ENCODE measurements at regions not wholly inside any gene's neighbourhood (a gene's known extent, or its start where the extent isn't known, plus 50 kb on each side); places are given as distances from the start of the nearest gene placed in this dataset.
"Not testable (repeated sequence)": the region's sequence is repeated elsewhere in the genome, so short reads cannot be mapped to it uniquely, and the experiment has no call there.

DNA sequence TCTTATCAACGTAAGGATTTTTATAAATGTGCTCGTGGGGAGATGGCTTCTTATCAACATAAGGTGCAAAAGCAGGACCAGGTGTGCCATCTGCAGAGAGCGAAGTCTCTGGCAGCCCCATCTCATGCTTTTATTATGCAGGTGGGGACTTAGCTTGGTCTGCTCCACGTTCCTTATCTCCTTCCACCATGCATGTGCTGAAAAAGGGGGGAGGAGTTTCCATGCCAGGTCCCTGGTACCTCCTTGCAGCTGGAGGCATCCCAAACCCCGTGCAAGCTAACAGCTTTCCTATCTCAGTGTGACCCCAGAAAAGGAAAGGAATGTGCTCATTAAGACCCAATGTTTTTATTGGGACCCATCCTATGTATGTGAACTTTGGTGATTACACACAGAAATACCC lies 608.5 kb downstream of the TMEM121 start:
- Histone ChIP-seq H3K4me1 (ENCODE audit: insufficient read depth, low read length) (peaks cover under 1% of the 10 kb centered on the region), H3K9me3 (ENCODE audit: low read depth, low read length) (no peaks in the 10 kb centered on the region), H3K27me3 (ENCODE audit: insufficient read depth, low read length) (no peaks in the 10 kb centered on the region), H3K4me3 (ENCODE audit: low read length) (no peak overlapping the region)

DNA sequence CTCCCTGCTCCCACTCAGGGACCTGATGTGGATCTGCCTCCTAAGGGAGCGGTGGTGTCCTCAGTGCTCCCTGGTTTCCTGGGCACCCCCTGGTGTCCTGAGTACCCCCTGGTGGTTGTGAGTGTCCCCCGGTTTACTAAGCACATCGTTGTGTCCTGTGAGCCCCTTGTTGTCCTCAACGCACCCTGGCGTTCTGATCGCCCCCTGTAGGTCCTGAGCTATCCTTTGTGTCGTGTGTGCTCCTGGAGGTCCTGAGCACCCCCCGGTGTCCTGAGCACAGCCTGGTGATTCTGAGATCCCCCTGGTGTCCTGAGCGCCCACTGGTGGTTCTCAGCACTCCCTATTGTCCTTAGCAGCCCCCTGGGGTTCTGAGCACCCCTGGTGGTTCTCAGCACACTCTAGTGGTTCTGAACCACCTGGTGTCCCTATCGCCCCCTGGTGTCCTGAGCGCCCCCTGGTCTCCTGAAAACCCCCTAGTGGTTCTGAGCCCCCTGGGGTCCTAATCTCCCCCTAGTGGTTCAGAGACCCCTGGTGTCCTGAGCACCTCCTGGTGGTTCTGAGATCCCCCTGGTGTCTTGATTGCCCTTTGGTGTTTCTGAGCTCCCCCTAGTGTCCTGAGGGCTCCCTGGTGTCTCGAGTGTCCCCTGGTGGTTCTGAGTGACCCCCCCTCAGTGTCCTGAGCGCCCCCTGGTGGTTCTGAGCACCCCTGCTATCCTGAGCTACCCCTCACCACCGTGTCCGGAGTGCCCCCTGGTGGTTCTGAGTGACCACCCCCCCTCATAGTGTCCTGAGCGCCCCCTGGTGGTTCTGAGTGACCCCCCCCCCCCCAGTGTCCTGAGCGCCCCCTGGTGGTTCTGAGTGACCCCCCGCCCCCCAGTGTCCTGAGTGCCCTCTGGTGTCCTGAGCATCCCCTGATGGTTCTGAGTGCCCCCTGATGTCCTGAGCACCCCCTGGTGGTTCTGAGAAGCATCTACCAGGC lies 615.1 kb downstream of the TMEM121 start:
- H3K27me3 ChIP-seq (ENCODE audit: insufficient read depth, low read length), result no peaks in the 10 kb centered on the region

DNA sequence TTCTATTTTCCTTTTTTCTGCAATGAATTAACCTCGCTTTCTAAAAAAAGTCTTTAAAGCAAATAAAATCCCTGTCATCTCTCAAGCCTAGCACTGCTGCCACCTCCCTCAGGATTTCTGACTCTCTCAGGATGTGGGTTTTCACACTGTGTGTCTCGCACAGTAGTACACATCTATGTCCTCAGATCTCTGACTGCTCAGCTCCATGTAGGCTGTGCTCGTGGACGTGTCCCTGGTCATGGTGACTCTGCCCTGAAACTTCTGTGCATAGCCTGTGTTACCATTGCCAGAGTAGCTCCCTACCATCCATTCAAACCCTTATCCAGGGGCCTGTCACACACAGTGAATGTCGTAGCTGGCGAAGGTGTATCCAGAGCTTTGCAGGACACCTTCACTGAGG lies 619.3 kb downstream of the TMEM121 start:
- not testable (repeated sequence) for H3K4me1 ChIP-seq (ENCODE audit: insufficient read depth, low read length); H3K4me3 ChIP-seq (ENCODE audit: low read length); H3K9me3 ChIP-seq (ENCODE audit: low read depth, low read length)

More for the DNA sequence above, 615.1 kb downstream of the TMEM121 start:
- H3K4me3 ChIP-seq (ENCODE audit: low read length), result no peak overlapping the region
- H3K9me3 ChIP-seq (ENCODE audit: low read depth, low read length), result no peaks in the 10 kb centered on the region
- H3K4me1 ChIP-seq (ENCODE audit: insufficient read depth, low read length), result no peaks in the 10 kb centered on the region

DNA sequence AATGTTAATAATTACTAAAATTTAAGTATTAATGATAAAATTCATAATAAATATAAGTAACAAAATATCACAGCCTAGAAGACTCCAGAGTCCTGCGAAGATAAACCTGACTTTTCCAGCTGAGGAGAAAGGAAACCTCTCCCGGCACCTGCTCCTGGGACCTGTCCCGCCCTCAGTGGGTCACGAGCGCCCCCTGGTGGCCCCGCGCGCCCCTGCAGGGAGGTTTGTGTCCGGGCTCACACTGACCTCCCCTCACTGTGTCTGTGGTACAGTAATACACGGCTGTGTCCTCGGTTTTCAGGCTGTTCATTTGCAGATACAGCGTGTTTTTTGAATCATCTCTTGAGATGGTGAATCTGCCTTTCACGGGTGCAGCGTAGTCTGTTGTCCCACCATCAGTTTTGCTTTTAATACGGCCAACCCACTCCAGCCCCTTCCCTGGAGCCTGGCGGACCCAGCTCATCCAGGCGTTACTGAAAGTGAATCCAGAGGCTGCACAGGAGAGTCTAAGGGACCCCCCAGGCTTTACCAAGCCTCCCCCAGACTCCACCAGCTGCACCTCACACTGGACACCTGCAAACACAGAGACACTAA lies 627.1 kb downstream of the TMEM121 start:
- not testable (repeated sequence) for H3K4me3 ChIP-seq (ENCODE audit: low read length)

More for the DNA sequence above, 619.3 kb downstream of the TMEM121 start:
- not testable (repeated sequence) for H3K27me3 ChIP-seq (ENCODE audit: insufficient read depth, low read length)

DNA sequence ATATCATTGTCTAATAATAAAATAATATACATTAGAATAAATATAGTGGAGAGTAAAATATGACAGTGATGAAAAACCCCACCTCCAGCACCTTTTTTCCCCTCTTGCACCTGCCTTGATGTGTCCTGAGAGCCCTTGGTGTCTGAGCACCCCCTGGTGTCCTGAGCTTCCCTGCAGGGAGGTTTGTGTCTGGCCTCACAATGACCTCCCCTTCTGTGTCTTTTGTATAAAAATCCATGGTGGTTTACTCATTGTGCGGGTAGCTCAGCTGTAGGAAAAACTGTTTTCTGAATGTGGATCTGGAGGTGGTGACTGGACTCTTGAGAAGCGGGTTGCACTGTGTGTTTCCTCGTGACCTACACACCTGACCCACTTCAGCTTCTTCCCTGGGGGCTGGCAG lies 636.9 kb downstream of the TMEM121 start:
- H3K4me3 ChIP-seq (ENCODE audit: low read length), result no peak overlapping the region
- no peaks in the 10 kb centered on the region for H3K9me3 ChIP-seq (ENCODE audit: low read depth, low read length)
- H3K4me1 ChIP-seq (ENCODE audit: insufficient read depth, low read length), result peaks cover 3% of the 10 kb centered on the region
- no peaks in the 10 kb centered on the region for H3K27me3 ChIP-seq (ENCODE audit: insufficient read depth, low read length)

More for the DNA sequence above, 627.1 kb downstream of the TMEM121 start:
- H3K9me3 ChIP-seq (ENCODE audit: low read depth, low read length); H3K27me3 ChIP-seq (ENCODE audit: insufficient read depth, low read length); H3K4me1 ChIP-seq (ENCODE audit: insufficient read depth, low read length): not testable (repeated sequence)

DNA sequence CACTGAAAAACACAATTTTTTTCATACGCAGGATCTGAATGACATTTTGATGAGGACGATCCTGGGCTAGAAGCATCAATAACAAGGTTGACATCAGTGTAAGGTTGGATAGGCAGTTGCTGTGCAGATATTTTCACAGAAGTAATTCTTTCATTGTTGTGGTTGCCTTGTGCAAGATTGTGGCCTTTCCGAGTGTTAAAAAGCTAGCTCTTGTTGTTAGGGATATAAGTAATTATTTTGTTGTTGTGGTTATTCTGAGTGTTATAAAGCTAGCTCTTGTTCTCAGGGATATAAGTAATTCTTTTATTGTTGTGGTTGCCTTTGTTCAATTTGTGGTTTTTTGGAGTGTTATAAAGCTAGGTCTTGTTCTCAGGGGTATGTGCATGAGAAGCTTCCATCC lies 637.4 kb downstream of the TMEM121 start:
- not testable (repeated sequence) for H3K4me3 ChIP-seq (ENCODE audit: low read length); H3K9me3 ChIP-seq (ENCODE audit: low read depth, low read length); H3K27me3 ChIP-seq (ENCODE audit: insufficient read depth, low read length); H3K4me1 ChIP-seq (ENCODE audit: insufficient read depth, low read length)

DNA sequence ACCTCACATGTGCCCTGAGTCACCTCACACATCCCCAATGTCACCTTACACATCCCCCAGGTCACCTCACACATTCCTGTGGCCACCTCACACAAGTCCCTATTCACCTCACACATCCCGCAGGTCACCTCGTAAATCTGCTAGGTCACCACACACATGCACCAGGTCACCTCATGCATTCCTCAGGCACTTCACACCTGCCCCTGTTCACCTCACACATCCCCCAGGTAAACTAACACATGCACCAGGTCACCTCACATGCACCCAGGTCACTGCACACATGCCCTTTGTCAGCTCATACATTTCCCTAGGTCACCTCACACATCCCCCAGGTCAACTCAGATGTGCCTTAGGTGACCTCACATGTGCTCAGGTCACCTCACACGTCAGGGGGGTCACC lies 639.8 kb downstream of the TMEM121 start:
- Histone ChIP-seq H3K27me3 (ENCODE audit: insufficient read depth, low read length) (no peaks in the 10 kb centered on the region), H3K4me3 (ENCODE audit: low read length) (no peak overlapping the region), H3K4me1 (ENCODE audit: insufficient read depth, low read length) (peaks cover 3% of the 10 kb centered on the region), H3K9me3 (ENCODE audit: low read depth, low read length) (no peaks in the 10 kb centered on the region)

DNA sequence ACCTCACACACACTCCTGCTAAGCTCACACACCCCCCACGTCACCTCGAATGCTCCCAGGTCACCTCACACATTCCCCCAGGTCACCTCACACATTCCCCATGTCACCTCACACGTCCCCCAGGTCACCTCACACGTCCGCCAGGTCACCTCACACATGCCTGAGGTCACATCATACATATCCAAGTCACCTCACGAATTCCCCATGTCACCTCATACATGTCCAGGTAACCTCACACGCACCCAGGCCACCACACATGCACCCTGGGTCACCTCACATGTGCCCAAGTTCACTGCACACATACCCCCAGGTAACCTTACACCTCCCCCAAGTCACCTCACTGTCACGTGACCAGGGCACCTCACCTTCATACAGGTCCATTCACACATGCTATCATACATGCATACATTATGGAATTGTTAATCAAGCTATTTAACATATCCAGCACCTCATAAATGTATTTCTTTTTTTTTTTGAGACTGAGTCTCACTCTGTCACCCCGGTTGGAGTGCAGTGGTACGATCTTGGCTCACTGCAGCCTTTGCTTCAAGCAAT lies 640.3 kb downstream of the TMEM121 start:
- no peaks in the 10 kb centered on the region for H3K27me3 ChIP-seq (ENCODE audit: insufficient read depth, low read length)
- peaks cover 3% of the 10 kb centered on the region for H3K4me1 ChIP-seq (ENCODE audit: insufficient read depth, low read length)
- H3K9me3 ChIP-seq (ENCODE audit: low read depth, low read length), result no peaks in the 10 kb centered on the region
- no peak overlapping the region for H3K4me3 ChIP-seq (ENCODE audit: low read length)

DNA sequence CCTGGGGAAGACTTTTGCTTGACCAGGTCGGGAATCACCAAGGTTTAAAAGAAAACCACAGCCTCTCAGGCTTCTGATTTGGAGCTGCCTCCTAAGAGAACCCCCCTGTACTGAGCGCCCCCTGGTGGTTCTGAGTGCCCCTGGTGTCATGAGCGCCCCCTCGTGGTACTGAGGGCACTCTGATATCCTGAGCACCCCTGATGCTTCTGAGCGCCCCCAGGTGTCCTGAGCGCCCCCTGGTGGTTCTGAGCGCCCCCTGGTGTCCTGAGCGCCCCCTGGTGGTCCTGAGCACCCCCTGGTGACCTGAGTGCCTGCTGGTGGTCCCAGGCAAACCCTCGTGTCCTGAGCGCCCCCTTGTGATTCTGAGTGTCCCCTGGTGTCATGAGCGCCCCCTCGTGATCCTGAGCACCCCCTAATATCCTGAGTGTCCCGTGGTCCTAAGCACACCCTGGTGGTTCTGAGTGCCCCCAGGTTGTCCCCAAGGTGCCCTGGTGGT lies 643.8 kb downstream of the TMEM121 start:
- not testable (repeated sequence) for H3K27me3 ChIP-seq (ENCODE audit: insufficient read depth, low read length); H3K4me3 ChIP-seq (ENCODE audit: low read length); H3K9me3 ChIP-seq (ENCODE audit: low read depth, low read length)
- peaks cover 11% of the 10 kb centered on the region for H3K4me1 ChIP-seq (ENCODE audit: insufficient read depth, low read length)

DNA sequence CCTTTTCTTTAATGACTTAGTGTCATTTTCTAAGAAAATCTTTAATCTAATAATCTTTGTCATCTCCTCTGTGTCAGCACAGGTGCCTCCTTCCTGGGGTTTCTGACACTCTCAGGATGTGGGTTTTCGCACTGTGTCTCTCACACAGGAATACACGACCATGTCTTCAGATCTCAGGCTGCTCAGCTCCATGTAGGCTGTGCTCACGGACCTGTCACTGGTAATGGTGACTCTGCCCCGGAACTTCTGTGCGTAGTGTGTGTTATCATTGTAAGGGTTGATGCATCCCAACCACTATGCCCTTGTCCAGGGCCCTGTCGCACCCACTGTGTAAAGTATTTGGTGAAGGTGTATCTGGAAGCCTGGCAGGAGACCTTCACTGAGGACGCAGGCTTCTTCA lies 647.8 kb downstream of the TMEM121 start:
- H3K27me3 ChIP-seq (ENCODE audit: insufficient read depth, low read length), result no peaks in the 10 kb centered on the region
- no peak overlapping the region for H3K4me3 ChIP-seq (ENCODE audit: low read length)
- no peaks in the 10 kb centered on the region for H3K9me3 ChIP-seq (ENCODE audit: low read depth, low read length)
- H3K4me1 ChIP-seq (ENCODE audit: insufficient read depth, low read length), result peaks cover 25% of the 10 kb centered on the region

DNA sequence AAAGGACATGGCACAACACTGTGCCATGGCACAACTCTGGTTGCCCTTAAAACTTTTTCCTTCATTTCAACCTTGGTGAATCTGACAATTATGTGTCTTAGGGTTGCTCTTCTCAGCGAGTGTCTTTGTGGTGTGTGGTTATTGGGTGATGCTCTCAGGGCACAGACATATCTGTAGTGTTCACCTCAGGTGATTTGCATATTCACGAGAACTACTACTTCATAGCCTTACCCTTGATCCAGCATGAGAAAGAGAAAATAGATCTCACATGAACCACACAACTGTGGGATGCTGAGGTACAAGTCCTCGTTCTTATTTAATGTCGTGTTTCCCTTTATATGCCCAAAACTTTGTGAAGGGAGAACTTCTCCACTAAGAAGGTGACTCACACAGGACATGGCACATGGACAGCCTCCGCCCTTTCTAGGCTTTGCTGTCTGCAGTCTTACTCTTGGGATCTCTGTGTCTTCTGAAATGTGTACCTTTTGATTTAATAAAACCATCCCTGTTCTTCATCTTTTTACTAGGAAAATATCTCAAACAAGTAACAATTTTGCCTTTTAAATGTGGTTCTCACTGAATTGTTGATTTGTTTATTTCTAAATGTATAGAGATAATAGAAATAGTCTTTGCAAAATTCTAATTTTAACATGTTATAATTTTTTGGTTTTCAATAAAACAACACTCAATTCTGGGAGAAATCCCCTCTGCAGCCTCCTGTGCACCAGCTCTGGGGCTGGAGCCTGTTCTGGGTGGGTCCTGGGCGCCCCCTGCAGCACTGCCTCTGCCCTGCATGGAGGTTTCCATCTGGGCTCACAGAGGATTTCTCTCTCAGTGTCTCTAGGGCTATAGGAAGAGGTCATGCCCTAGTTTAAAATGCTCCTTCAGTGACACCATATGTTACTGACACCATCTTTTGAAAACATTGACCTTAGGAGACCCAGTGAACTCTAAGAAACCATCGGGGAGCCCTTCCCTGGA lies 651.2 kb downstream of the TMEM121 start:
- not testable (repeated sequence) for H3K4me3 ChIP-seq (ENCODE audit: low read length); H3K9me3 ChIP-seq (ENCODE audit: low read depth, low read length)
- peaks cover 25% of the 10 kb centered on the region for H3K4me1 ChIP-seq (ENCODE audit: insufficient read depth, low read length)

DNA sequence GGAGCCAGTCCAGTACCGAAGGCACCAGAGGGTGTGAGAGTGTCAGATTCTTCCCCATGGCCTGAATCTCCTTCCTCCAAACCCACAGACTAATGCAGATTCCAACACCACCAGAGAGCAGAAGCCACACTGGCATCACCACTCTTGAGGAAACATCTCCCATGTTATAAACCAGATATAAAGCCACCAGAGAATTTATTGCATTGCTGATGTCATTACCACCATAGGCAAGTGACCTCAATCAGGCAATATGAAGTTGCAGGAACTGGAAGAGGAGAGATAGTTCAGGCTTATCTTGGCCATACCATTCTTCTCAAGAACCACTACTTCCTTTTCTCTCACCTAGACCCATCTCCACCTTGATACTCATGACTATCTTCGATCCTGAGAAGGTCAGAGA lies 653.4 kb downstream of the TMEM121 start:
- no peak overlapping the region for H3K4me3 ChIP-seq (ENCODE audit: low read length)
- H3K27me3 ChIP-seq (ENCODE audit: insufficient read depth, low read length), result no peaks in the 10 kb centered on the region
- peaks cover 28% of the 10 kb centered on the region for H3K4me1 ChIP-seq (ENCODE audit: insufficient read depth, low read length)
- no peaks in the 10 kb centered on the region for H3K9me3 ChIP-seq (ENCODE audit: low read depth, low read length)

More for the DNA sequence above, 651.2 kb downstream of the TMEM121 start:
- not testable (repeated sequence) for H3K27me3 ChIP-seq (ENCODE audit: insufficient read depth, low read length)

DNA sequence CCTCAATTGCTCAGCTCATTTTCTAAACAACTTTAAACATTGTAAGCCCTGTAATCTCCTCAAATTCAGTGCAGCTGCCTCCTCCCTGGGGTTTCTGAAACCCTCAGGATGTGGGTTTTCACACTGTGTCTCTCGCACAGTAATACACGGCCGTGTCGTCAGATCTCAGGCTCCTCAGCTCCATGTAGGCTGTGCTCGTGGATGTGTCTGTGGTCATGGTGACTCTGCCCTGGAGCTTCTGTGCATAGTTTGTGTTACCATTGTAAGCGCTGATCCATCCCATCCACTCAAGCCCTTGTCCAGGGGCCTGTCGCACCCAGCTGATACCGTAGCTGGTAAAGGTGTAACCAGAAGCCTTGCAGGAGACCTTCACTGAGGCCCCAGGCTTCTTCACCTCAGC lies 658.4 kb downstream of the TMEM121 start:
- not testable (repeated sequence) for H3K27me3 ChIP-seq (ENCODE audit: insufficient read depth, low read length); H3K9me3 ChIP-seq (ENCODE audit: low read depth, low read length); H3K4me3 ChIP-seq (ENCODE audit: low read length)
- H3K4me1 ChIP-seq (ENCODE audit: insufficient read depth, low read length), result peaks cover 23% of the 10 kb centered on the region

DNA sequence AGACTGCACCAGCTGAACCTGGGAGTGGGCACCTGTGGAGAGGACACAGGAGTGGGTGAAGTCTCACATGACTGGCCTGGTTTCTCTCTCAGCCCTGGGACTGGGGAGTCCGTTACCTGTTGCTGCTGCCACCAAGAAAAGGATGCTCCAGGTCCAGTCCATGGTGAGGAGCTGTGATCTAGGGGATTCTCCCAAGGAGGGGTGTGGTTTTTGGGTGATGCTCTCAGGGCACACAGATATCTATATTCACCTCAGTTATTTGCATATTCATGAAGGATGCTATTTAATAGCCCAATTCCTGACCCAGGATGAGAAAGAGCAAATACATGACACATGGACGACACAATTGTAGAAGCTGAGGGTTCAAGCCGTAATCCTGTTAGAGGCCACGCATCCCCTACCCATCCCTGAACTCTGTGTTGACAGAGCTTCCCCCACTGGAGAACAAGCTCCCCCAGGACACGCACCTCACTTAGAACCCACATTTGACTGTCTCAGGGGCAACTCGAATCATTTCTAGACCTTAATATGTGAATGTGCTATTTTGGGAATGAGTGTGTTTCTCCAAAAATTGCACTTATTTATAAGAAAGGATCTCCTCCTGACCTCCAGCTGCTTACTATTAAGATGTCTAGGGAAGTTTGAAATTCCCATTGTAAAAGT lies 658.9 kb downstream of the TMEM121 start:
- H3K9me3 ChIP-seq (ENCODE audit: low read depth, low read length); H3K4me3 ChIP-seq (ENCODE audit: low read length); H3K27me3 ChIP-seq (ENCODE audit: insufficient read depth, low read length): not testable (repeated sequence)
- peaks cover 23% of the 10 kb centered on the region for H3K4me1 ChIP-seq (ENCODE audit: insufficient read depth, low read length)

All from mononuclear cell (primary cell).